Adrenal gland (tissue), 9 donors: ENCODE measurements at regions not wholly inside any gene's neighbourhood (a gene's known extent, or its start where the extent isn't known, plus 50 kb on each side); places are given as distances from the start of the nearest gene placed in this dataset.
"Not testable (repeated sequence)": the region's sequence is repeated elsewhere in the genome, so short reads cannot be mapped to it uniquely, and the experiment has no call there.

ENCODE experiments used
- DNase-seq, 7 donors: peaks; one replicate each; pipeline ENCODE4 v3.0.0-alpha.2; 2019 to 2020
- H3K27ac ChIP-seq, 5 donors: fragments of 200-600 bp; sonication (generic) in 4 of 5; 1 replicate in 3 of 5; 2 replicates in 2 of 5; pipeline versions ENCODE4 v1.5.1 to v1.8.0; 2016 to 2020; ENCODE audit warnings: mild to moderate bottlenecking in 1 of 5
- H3K27me3 ChIP-seq: fragments of 200-600 bp; 2 replicates; pipeline ENCODE4 v1.8.0; 2021
- H3K36me3 ChIP-seq, 2 donors: fragments of 200-600 bp; replicated peaks in 1 of 2; 1 replicate in 1 of 2; 2 replicates in 1 of 2; pipeline versions ENCODE4 v1.5.1 to v1.8.0; 2018 to 2022
- H3K4me1 ChIP-seq, 2 donors: fragments of 200-600 bp; replicated peaks in 1 of 2; 1 replicate in 1 of 2; 2 replicates in 1 of 2; pipeline versions ENCODE4 v1.5.1 to v1.8.0; 2018 to 2021
- H3K4me3 ChIP-seq, 4 donors: fragments of 200-600 bp; sonication (generic) in 3 of 4; one replicate each; pipeline ENCODE4 v1.5.1; 2016 to 2018
- H3K9me3 ChIP-seq, 3 donors: fragments of 200-600 bp; sonication (generic) in 1 of 3; replicated peaks in 1 of 3; 1 replicate in 2 of 3; 2 replicates in 1 of 3; pipeline versions ENCODE4 v1.5.1 to v1.8.0; 2016 to 2021
- POLR2A ChIP-seq, 2 donors: fragments of 450-650 bp; IDR thresholded peaks; one replicate each; pipeline ENCODE4 v1.6.1; 2017; ENCODE audit warnings: antibody characterized with exemption in 2 of 2, mild to moderate bottlenecking in 2 of 2, moderate library complexity in 1 of 2
- WGBS, 4 donors: extraction: QIAGEN DNeasy Blood & Tissue Kit in 2 of 4; methylation state at CpG; one replicate each; pipeline versions ENCODE4 v1.1.5 to v1.1.7; 2013 to 2017; 5-methylcytosine and 5-hydroxymethylcytosine counted together
- intact Hi-C, 2 donors: fragments of 100-400 bp; cut with DNase I; formaldehyde crosslinking; loops; one replicate each; pipeline versions ENCODE4 v1.14.1 to v1.15.0; 2022 to 2023
- TF ChIP-seq, protein P1 (sequence below), 6 experiments: fragments of 450-650 bp in 4 of 6; fragments of 200-600 bp in 2 of 6; sonication (generic) in 1 of 6; IDR thresholded peaks; 1 replicate in 5 of 6; 2 replicates in 1 of 6; pipeline versions ENCODE4 v1.5.1 to v1.8.0; 2016 to 2021; ENCODE audit warnings: antibody characterized with exemption in 6 of 6, mild to moderate bottlenecking in 2 of 6, moderate library complexity in 1 of 6
- donor health status: healthy with polysubstance abuse.
- donor health status: Bipolar disorder and iron deficiency.
- donor health status: DM: yes; HTN: yes; CAD: no.
- donor health status: DM: no; HTN: no; CAD: no.
- donor health status: DM: no; HTN: no; CAD: no.

DNA sequence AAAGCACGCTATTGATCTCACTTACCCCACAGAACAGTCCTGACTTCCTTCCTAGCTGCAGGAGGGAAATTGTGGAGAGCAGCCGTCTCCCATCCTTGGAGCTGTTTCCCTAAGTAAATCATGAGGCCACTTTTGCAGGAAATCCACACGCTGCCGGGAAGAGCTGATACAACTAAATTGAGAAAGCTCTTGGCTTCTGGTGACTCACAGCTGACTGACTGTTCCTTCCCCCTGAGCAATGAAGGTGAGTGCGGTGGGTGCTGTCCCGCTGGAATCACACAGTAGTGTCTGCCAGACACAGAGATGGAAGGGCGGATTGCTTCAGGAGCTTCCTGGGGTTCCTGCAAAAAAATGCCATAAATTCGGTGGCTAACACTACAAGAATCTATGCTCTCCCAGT is 268.9 kb downstream of the ASMT start:
- Histone ChIP-seq H3K9me3 (no peaks in the 10 kb centered on the region), H3K27ac (no peak overlapping the region), H3K4me1 (no peaks in the 10 kb centered on the region), H3K27me3 (no peaks in the 10 kb centered on the region), H3K36me3 (no peaks in the 10 kb centered on the region), H3K4me3 (no peak overlapping the region)
- WGBS, 4 donors: 36 to 57% (median 51%) methylated on average over 3 to 8 of the region's 8 CpGs
- TF ChIP-seq POLR2A (IDR thresholded peaks at IDR 0.05): no peak
- TF ChIP-seq, protein P1, sequence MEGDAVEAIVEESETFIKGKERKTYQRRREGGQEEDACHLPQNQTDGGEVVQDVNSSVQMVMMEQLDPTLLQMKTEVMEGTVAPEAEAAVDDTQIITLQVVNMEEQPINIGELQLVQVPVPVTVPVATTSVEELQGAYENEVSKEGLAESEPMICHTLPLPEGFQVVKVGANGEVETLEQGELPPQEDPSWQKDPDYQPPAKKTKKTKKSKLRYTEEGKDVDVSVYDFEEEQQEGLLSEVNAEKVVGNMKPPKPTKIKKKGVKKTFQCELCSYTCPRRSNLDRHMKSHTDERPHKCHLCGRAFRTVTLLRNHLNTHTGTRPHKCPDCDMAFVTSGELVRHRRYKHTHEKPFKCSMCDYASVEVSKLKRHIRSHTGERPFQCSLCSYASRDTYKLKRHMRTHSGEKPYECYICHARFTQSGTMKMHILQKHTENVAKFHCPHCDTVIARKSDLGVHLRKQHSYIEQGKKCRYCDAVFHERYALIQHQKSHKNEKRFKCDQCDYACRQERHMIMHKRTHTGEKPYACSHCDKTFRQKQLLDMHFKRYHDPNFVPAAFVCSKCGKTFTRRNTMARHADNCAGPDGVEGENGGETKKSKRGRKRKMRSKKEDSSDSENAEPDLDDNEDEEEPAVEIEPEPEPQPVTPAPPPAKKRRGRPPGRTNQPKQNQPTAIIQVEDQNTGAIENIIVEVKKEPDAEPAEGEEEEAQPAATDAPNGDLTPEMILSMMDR (IDR thresholded peaks at IDR 0.05): no peak
- no peak for DNase-seq
- intact Hi-C loops: no loop called here

DNA sequence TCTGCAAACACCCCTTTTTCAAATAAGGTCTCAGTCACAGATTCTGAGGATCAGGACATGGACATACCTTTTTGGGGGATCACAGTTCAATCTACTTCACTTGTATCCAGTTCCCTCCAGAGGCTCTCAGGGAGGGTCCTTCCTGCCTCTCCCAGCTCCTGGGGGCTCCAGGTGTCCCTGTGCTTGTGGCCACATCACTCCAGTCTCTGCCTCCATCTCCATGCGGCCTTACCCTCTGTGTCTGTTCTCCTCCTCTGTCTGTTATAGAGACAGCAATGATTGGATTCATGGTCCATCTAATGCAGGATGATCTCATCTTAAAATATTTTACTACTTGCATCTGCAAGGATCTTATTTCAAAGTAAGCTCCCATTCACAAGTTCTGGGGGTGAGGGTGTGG is 269.6 kb downstream of the ASMT start:
- DNase-seq: no peak
- no peaks in the 10 kb centered on the region for H3K4me1 ChIP-seq
- H3K27me3 ChIP-seq: no peaks in the 10 kb centered on the region
- H3K4me3 ChIP-seq: no peak overlapping the region
- no peaks in the 10 kb centered on the region for H3K36me3 ChIP-seq
- TF ChIP-seq, protein P1 (IDR thresholded peaks at IDR 0.05): no peak
- TF ChIP-seq POLR2A (IDR thresholded peaks at IDR 0.05): no peak
- 85 to 95% (median 89%) methylated on average over 1 of the region's 1 CpG for WGBS, 4 donors
- intact Hi-C loops: no loop called here
- H3K27ac ChIP-seq: no peak overlapping the region
- H3K9me3 ChIP-seq: no peaks in the 10 kb centered on the region

DNA sequence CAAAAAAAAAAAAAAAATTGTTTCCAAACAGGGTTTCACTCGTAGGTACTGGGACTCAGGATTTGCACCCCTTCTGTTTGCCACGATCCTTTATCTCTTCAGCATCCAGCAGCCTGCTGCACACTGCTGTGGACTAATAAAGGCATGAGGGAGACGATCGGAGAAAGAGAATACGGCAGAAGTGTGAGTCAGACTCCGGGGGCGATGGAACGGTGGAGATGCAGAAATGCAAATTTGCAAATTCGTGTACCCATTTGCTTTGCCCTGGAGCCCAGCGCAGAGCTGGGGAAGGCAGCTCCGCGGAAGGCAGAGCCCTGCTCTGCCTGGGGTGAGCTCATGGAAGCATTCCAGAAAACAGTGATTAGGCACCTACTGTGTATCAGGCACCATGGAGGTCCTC is 270.3 kb downstream of the ASMT start:
- no peaks in the 10 kb centered on the region for H3K9me3 ChIP-seq
- no peaks in the 10 kb centered on the region for H3K27me3 ChIP-seq
- DNase-seq: no peak
- intact Hi-C loops: no loop called here
- H3K36me3 ChIP-seq: no peaks in the 10 kb centered on the region
- H3K4me3 ChIP-seq: no peak overlapping the region
- no peak for TF ChIP-seq POLR2A (IDR thresholded peaks at IDR 0.05)
- TF ChIP-seq, protein P1 (IDR thresholded peaks at IDR 0.05): no peak
- H3K27ac ChIP-seq: no peak overlapping the region
- H3K4me1 ChIP-seq: no peaks in the 10 kb centered on the region
- WGBS, 4 donors: 84 to 95% (median 87%) methylated on average over 12 of the region's 12 CpGs

DNA sequence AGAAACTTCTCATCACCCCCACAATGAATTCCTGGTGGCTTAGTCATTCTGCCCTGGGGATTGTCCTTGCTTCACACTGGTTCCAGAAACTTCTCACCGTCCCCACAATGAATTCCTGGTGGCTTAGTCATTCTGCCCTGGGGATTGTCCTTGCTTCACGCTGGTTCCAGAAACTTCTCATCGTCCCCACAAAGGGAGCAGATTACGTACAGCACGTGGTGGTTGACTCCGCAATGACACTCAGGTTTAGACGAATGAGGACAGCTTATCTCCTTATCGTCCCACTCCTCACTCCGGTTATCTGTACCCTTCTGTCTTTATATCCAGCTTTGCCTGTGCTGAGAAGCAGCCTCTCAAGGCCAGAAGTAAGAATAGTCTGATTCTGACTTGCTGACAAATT is 273.4 kb downstream of the ASMT start:
- intact Hi-C loops, H3K27me3 ChIP-seq, H3K27ac ChIP-seq, H3K4me3 ChIP-seq, DNase-seq, H3K36me3 ChIP-seq, H3K4me1 ChIP-seq, H3K9me3 ChIP-seq: not testable (repeated sequence)
- 45 to 72% (median 62%) methylated on average over 7 to 9 of the region's 9 CpGs for WGBS, 4 donors

DNA sequence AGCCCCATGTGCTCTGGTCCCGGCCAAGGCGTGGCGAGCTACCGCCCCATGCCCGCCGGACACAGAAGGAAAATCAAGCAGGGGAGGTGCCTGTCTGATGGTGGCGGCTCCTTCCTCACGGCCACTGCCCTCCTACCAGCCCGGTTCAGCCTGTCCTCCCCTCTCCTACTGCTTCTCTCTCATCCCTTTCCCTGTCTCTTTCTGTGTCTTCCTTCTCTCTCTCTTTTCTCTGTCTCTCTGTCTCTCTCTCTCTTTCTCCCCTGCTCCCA is 279.1 kb downstream of the ASMT start:
- TF ChIP-seq POLR2A (IDR thresholded peaks at IDR 0.05): no peak
- TF ChIP-seq, protein P1 (IDR thresholded peaks at IDR 0.05): no peak

More for the DNA sequence above, 279.1 kb downstream of the ASMT start:
- H3K27ac ChIP-seq: no peak overlapping the region
- H3K27me3 ChIP-seq: peaks cover 4% of the 10 kb centered on the region
- H3K9me3 ChIP-seq: no peaks in the 10 kb centered on the region
- H3K4me3 ChIP-seq: no peak overlapping the region
- no peak for DNase-seq
- no peaks in the 10 kb centered on the region for H3K36me3 ChIP-seq
- intact Hi-C loops: no loop called here
- WGBS, 4 donors: 77 to 80% (median 79%) methylated on average over 8 to 9 of the region's 9 CpGs
- H3K4me1 ChIP-seq: no peaks in the 10 kb centered on the region
